GM18511 (cell line): ENCODE measurements at regions not wholly inside any gene's neighbourhood (a gene's known extent, or its start where the extent isn't known, plus 50 kb on each side); places are given as distances from the start of the nearest gene placed in this dataset.
"Not testable (repeated sequence)": the region's sequence is repeated elsewhere in the genome, so short reads cannot be mapped to it uniquely, and the experiment has no call there.

ENCODE experiments used
- ATAC-seq: cut with Tn5 transposase; IDR thresholded peaks from one replicate; pipeline ENCODE4 v1.9.1; 2021; ENCODE audit warnings: mild to moderate bottlenecking, moderate library complexity; ENCODE audit not compliant: unreplicated experiment

DNA sequence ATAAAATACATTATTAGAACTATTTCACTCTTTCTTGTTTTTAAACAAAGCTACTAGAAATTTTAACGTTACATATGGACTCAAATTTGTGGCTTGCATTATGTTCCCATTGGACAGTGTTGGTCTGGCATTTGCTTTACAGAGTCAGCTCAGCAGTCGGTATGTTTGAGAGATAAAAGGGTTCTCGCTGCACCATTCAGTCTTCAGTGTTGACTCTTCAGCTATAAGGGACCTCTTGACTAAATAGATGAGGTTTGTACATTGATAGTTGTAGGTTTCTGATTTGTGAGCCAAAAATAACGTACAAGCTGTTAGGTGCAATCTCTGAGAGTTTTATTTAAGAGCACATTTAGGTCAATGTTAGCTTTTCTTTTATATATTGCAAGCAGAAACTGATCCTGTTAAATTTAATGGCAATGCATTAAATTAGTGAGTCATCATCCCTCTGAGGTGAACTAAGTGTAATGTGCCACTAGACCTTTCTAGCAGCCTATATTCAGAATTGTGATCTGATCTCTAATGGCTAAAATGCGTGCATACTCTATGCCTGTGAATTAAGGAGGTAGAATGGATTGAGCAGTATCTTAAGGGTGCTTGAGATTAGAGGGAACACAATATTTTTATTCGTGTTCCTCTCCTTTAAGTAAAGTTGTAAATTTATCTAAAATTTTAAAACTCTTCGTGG is 485.6 kb upstream of the SYNCRIP start:
- no peak for ATAC-seq

DNA sequence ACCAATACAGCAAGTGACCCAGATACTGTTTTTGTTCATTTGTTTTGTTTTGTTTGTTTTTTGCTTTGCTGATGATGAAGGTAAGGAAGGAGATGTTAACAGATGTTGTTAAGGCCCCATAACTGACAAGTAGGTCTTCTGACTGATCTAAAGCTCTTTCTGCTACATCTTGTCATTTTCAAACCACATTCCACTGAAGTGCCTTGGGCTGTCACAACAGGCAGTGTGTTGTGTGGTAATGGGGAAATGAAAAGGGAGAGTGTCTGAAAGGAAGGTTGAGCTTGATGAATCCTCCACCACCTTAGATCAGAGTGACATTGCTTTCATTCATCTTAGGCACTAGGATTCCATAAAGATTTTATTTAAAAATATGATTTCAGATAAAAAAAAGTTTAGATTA is 479.4 kb upstream of the SYNCRIP start:
- no peak for ATAC-seq

DNA sequence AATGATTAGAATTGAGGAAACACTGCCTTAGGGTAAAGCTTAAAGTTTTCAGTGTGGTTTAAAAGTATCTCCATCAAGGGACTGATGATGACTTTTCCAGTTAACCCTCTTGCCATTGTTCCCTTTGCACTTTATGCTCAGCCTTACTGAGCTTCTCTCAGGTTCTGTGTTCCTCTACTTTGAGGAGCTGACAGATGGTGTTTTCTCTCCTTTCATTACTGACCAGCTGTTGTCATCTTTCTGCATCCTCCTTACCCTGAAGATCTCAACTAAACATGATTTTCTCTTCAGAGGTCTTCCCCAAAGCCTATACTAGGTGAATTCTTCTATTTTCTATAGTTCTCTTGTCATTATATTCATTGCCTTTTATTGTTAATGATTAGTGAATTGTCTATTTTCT is 475.6 kb upstream of the SYNCRIP start:
- no peak for ATAC-seq

DNA sequence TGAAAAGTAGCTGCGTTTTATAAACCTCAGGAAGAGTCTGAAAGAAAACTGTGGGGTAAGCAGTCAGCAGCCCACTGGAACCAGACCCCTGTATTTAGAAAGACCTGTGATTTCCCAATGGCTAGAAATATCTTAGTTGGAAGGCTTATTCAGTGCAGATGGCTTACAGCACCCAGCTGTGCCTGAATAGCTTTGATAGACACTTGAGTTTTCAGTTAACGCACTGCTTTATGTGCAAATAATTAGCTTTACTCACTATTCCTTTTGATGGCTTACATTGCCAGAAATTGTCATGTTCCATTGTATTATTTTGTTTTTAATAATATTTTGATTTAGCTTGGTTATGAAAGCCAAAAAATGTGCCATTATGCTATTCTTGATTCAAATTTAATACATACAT is 465.3 kb upstream of the SYNCRIP start:
- ATAC-seq = no peak

DNA sequence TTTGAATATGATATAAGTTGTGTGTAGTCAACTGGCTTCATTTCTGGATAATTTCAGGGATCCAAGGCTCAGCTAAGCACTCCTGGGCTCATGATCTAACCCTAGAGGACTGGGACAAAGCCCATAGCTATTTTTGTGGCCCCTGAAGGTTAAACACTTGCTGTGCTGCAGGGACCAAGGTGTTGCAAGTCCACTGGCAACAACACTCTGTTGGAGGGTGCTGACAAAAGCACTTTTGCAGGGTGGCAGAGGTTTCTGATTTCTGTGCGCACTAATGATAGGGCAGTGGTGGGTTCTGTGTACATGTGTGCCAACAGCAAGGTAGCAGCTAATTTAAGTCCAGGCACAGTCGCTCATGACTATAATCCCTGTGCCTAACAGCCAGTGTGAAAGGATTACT is 445.3 kb upstream of the SYNCRIP start:
- ATAC-seq = no peak

DNA sequence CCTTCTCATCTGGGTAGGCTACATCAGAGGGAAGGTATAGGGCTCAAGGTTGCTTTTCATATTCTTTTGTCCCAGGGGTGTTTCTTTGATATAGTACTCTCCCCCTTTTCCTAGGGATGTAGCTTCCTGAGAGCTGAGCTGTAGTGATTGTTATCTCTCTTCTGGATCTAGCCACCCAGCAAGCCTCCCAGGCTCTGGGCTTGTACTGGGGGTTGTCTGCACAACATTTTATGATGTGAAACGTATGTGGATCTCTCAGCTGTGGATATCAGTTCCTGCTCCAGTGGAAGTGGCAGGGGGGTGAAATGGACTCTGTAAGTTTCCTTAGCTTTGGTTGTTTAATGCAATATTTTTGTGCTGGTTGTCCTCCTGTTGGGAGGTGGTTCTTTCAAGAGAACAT is 437.3 kb upstream of the SYNCRIP start:
- ATAC-seq = no peak

DNA sequence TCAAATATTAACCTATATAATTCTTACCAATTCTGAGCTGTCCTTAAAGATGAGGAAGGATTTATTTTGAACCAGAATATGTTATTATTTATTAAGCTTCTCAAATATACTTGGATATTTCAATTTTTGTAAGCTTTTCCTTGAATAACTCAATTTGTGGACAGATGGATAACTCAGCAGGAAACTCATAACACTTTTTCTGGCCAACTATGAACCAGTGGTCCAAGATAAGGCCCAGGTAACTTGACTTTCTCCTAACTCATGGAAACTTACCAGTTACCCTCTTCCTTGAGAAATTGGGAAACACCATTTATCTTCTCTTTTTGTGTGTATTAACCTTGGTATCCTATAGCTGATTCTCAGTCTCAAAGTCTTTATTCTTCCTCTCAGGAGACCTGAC is 427.5 kb upstream of the SYNCRIP start:
- ATAC-seq = no peak

DNA sequence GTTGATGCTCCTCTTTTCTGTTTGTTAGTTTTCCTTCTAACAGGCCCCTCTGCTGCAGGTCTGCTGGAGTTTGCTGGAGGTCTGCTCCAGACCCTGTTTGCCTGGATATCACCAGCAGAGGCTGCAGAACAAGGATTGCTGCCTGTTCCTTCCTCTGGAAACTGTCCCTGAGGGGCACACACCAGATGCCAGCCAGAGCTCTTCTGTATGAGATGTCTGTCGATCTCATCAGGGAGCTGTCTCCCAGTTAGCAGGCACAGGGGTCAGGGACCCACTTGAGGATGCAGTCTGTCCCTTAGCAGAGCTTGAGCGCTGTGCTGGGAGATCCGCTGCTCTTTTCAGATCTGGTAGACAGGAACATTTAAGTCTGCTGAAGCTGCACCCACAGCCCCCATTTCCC is 422.3 kb upstream of the SYNCRIP start:
- ATAC-seq = not testable (repeated sequence)

DNA sequence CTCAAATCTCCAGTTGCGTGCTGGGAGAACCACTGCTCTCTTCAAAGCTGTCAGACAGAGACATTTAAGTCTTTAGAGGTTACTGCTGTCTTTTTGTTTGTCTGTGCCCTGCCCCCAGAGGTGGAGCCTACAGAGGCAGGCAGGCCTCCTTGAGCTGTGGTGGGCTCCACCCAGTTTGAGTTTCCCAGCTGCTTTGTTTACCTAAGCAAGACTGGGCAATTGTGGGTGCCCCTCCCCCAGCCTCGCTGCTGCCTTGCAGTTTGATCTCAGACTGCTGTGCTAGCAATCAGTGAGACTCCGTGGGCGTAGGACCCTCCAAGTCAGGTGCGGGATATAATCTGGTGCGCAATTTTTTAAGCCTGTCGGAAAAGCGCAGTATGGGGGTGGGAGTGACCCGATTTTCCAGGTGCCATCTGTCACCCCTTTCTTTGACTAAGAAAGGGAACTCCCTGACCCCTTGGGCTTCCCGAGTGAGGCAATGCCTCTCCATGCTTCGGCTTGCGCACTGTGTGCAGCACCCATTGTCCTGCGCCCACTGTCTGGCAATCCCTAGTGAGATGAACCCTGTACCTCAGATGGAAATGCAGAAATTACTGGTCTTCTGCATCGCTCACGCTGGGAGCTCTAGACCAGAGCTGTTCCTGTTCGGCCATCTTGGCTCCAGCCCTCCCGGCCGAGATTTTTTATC is 414.8 kb upstream of the SYNCRIP start:
- ATAC-seq = not testable (repeated sequence)

DNA sequence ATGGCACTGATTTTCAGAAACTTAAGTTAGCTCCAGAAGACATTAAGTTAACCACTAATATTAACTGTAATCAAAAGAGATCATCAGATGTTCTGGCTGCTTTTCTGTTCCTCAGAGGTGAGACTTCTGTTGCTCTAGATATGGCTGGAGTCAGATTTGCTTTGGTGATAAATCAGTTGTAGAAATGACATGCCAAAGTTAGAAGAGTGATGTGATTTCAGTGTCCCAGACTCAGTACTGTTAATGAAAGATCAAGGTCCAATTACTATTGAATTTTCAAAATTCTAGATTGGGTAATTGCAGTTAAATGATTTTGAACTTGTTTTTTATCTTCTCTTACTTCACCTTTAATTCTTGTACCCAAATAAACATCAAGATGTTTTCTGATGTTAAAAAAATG is 402.4 kb upstream of the SYNCRIP start:
- no peak for ATAC-seq

DNA sequence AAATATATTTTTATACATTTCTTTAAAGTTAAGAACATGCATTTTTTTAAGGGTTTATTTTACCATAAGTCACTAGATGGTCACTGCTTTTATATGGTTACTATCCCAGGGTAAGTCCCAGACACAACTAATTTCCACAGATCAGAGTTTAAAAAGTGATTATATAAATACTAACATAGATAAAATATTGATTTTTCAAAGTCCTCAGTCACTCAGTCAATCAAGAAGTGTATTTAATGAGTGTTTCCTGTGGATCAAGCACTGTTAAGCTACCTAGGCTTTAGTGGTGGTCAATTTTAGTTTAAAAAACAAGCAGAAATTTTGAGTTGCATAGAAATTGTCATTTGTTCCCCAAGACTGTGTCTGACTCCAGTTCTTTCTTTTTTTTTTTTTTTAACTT is 399.5 kb upstream of the SYNCRIP start:
- ATAC-seq = no peak

DNA sequence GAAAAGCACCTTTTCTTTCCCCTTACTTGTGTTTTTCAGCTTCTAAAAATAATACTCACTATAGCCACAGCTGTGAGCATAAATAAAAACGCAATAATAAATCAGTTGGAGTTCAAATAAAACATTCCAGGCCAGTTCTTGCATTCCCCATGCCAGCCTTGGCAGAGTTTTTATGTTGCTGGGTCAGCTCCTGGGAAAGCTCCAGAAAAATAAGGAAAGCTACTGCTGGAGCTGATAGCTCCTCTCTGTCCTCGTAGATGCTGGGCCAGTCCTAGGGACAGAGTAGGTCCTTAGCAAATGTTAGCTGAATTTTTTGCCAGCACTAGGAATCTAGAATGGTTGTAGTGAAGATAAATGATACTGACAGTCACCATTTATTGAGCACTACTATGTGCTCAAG is 389.0 kb upstream of the SYNCRIP start:
- no peak for ATAC-seq

DNA sequence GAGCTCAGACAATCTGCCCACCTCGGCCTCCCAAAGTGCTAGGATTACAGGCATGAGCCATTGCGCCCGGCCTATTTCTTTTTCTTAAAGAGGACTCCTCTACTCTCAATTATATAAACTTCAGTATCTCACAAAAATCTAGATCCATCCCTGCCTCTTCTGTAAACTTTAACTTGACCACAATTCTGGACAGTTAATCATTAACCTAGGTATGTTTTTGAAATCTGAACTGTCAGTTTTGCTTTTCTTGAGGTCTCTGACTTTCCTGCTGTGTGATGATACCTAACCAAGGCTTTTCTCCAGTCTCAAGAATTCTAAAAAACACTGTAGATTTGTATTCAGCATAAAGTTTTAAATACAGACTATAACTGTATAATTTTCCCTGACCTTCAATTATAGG is 388.2 kb upstream of the SYNCRIP start:
- peak; percentile 75 for ATAC-seq

DNA sequence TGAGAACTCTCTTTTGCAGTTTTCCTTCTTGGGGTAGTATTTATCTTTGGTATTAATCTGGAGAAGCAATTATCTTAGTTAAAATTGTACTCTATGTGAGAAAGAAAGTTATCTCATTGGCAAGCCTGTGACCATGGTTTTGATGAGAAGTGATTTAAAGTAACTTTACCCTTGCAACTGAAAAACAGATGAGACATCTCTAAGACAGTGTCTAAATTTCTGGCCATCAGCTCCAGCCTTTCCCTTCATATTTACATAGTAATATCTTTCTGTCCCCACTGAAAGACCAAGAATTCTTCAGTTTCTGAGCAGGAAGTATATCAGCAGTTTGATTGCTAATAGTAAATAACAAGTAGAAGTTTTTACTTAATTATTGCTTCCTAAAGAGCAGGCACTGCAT is 386.1 kb upstream of the SYNCRIP start:
- ATAC-seq = no peak

DNA sequence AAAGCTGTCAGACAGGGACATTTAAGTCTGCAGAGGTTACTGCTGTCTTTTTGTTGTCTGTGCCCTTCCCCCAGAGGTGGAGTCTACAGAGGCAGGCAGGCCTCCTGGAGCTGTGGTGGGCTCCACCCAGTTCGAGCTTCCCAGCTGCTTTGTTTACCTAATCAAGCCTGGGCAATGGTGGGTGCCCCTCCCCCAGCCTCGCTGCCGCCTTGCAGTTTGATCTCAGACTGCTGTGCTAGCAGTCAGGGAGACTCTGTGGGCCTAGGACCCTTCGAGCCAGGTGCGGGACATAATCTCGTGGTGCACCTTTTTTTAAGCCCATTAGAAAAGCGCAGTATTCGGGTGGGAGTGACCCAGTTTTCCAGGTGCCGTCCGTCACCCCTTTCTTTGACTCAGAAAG is 384.2 kb upstream of the SYNCRIP start:
- not testable (repeated sequence) for ATAC-seq

DNA sequence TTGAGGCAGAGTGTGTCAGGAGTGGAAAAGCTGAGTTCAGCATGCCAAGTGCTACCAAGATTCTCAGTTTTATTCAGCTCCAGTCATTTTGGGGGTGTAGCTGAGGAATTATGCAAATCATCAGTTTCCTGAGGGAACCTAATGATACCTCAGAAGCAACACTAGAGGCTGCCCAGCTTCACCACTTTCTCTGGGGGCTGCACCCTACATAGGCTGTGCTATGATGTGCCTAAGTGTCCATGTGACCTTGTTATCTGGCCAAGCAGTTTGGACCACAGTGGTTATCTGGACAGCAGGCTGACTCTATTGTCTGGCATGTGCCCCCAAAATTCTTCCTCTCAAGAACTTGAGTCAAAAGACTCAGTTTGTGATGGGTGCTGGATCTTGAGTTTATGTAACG is 374.6 kb upstream of the SYNCRIP start:
- ATAC-seq = peak; percentile 83

DNA sequence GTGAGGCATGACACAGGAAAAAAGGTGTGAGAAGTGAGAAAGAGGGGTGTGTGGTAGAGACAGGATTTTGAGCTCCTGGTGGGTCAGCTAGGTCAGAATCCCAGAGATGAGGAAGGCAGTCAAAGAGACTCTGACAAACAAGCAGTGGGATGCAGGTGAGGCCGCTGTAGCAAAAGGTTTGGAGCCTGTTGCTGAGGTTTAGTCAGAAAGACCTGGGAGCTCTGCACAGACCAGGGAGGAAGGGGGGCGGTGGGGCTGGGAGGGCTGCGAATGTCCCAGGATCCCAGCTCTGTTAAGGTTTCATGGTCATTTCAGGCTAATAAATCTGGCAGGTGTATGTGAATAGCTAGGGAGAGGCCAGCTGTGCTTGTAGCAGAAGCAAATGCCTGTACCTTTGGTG is 373.9 kb upstream of the SYNCRIP start:
- peak; percentile 16 for ATAC-seq

DNA sequence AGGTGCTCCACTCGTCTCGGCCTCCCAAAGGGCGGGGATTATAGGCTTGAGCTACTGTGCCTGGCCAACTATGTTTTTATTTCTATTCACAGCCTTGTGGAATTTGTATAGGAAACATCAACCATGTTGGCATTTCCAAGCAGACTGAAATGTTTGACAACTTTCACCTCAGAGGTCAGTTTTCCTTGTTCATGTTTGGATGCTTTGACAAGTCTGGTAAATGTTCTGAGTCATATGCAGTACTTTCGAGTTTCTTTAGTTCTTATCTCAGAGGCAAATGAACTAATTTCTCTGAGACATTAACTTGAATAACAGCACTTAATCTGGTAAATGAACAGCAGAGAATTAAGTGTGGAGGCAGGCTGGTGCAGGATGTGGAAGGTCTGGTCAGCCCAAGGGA is 373.4 kb upstream of the SYNCRIP start:
- ATAC-seq = peak; percentile 42

DNA sequence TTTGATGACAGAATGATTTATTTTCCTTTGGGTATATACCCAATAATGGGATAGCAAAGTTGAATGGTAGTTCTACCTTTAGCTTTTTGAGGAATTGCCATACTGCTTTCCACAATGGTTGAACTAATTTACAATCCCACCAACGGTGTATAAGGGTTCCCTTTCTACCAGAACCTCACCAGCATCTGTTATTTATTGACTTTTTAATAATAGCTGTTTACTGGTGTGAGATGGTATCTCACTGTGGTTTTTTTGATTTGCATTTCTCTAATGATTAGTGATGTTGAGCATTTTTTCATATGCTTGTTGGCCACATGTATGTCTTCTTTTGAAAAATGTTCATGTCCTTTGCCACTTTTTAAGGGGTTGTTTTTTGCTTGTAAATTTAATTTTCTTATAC is 370.3 kb upstream of the SYNCRIP start:
- peak; percentile 51 for ATAC-seq

DNA sequence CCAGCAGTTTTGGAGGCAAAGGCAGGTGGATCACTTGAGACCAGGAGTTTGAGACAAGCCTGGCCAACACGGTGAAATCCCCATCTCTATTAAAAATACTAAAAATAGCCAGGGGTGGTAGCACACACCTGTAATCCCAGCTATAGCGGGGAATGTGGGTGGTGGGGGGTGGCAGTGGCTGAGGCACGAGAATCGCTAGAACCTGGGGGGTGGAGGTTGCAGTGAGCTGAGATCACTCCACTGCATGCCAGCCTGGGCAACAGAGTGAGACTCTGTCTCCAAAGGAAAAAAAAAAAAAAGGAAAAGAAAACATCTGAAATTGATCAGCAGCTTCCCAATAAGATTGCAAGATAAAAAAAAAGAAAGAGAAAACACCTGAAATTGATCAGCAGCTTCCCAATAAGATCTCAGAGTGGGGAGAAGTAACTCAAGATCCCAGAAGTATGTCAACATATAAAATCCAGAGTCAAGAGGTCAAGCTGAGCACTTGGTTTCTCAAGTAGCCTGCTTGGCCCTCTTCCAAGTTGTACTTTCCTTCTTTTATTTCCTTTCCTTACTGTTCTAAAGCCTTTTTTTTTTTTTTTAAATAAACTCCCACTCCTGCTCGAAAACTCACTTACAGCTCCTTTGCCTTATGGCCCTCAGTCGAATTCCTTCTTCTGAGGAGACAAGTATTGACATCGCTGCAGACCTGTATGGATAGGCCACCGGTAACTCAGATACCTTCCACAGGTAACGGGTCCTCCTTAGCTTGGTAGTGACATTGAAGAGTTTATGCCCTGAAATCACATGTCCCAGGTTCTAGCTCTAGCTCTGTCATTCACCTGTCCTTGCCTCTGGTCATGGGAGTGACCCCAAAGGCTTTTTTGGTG is 368.5 kb upstream of the SYNCRIP start:
- no peak for ATAC-seq

DNA sequence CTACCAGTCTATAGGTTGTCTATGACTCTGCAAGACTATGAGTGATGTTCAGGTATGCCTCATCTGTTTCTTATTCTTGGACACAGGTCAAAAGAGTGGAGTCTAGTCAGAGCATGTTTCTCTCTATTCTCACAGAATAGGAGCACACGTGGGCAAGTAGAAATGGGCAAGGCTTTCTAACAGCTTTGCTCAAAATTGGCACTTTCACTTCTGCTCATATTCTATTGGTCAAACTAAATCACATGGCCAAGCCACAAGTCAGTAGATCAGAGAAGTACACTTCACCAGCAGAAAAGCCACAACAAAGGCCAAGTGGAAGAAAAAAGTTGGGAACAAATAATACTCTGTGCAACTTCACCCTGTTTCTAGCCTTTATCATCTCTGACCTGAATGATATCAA is 354.5 kb upstream of the SYNCRIP start:
- peak; percentile 91 for ATAC-seq

DNA sequence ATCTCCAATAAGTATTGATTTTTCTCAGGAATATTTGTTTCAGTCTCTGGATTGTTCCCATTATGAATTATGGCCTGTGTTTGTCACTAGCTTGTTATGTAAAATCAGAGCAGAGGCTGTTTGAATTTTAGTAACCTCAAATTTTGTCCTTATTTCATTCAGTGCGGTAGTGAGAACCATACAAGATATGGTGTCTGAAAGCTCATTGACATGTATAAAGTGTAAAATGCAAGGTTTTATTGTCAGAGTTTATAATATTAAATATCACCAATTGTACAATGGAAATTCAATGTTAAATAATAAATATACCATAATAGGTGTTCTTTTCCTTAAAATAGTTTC is 353.3 kb upstream of the SYNCRIP start:
- ATAC-seq = no peak
